ENCODE measurements at regions not wholly inside any gene's neighbourhood (a gene's known extent, or its start where the extent isn't known, plus 50 kb on each side); places are given as distances from the start of the nearest gene placed in this dataset.

- intact Hi-C loops (cut with DNase I): no loop called here
- no peaks in the 10 kb centered on the region for H3K36me3 ChIP-seq
- TF ChIP-seq CTCF (IDR thresholded peaks at IDR 0.05): no peak
Measured at GRCh38 chr20:12262747-12263146, 345.1 kb downstream of the BTBD3 start.

GRCh38 chr20:12264711-12265110, 347.0 kb downstream of the BTBD3 start:
- ATAC-seq (no peak), DNase-seq (no peak)
- H3K27ac ChIP-seq: no peak overlapping the region

More at GRCh38 chr20:12262747-12263146, 345.1 kb downstream of the BTBD3 start:
- ATAC-seq: no peak
- H3K27ac ChIP-seq: no peak overlapping the region
- H3K9me3 ChIP-seq: no peaks in the 10 kb centered on the region
- no peaks in the 10 kb centered on the region for H3K4me1 ChIP-seq
- no peak for DNase-seq
- H3K4me3 ChIP-seq: no peak overlapping the region
- H3K27me3 ChIP-seq: no peaks in the 10 kb centered on the region

GRCh38 chr20:12265662-12266061, 348.0 kb downstream of the BTBD3 start:
- no peak overlapping the region for H3K4me3 ChIP-seq
- TF ChIP-seq CTCF (IDR thresholded peaks at IDR 0.05): no peak
- H3K4me1 ChIP-seq: no peaks in the 10 kb centered on the region
- no peak for DNase-seq
- no peaks in the 10 kb centered on the region for H3K27me3 ChIP-seq
- intact Hi-C loops (cut with DNase I): no loop called here
- no peak for ATAC-seq
- no peak overlapping the region for H3K27ac ChIP-seq
- no peaks in the 10 kb centered on the region for H3K9me3 ChIP-seq
- no peaks in the 10 kb centered on the region for H3K36me3 ChIP-seq

More at GRCh38 chr20:12264711-12265110, 347.0 kb downstream of the BTBD3 start:
- TF ChIP-seq CTCF (IDR thresholded peaks at IDR 0.05): no peak
- H3K9me3 ChIP-seq: no peaks in the 10 kb centered on the region
- no peaks in the 10 kb centered on the region for H3K27me3 ChIP-seq
- H3K4me1 ChIP-seq: no peaks in the 10 kb centered on the region
- no peaks in the 10 kb centered on the region for H3K36me3 ChIP-seq
- intact Hi-C loops (cut with DNase I): no loop called here
- H3K4me3 ChIP-seq: no peak overlapping the region

- ATAC-seq (no peak), DNase-seq (no peak)
- H3K27ac ChIP-seq: no peak overlapping the region
- no peaks in the 10 kb centered on the region for H3K36me3 ChIP-seq
- no peaks in the 10 kb centered on the region for H3K9me3 ChIP-seq
- TF ChIP-seq CTCF (IDR thresholded peaks at IDR 0.05): no peak
- H3K4me1 ChIP-seq: no peaks in the 10 kb centered on the region
- intact Hi-C loops (cut with DNase I): no loop called here
- no peaks in the 10 kb centered on the region for H3K27me3 ChIP-seq
- no peak overlapping the region for H3K4me3 ChIP-seq
Measured at GRCh38 chr20:12269579-12269978, 351.9 kb downstream of the BTBD3 start.

GRCh38 chr20:12270863-12271262, 353.2 kb downstream of the BTBD3 start:
- DNase-seq: no peak
- TF ChIP-seq CTCF (IDR thresholded peaks at IDR 0.05): no peak
- Histone ChIP-seq H3K4me3 (no peak overlapping the region), H3K36me3 (no peaks in the 10 kb centered on the region), H3K4me1 (no peaks in the 10 kb centered on the region), H3K27me3 (no peaks in the 10 kb centered on the region), H3K27ac (no peak overlapping the region), H3K9me3 (no peaks in the 10 kb centered on the region)
- no peak for ATAC-seq
- intact Hi-C loops (cut with DNase I): no loop called here

All from left lung (tissue), 4 donors.